IMR-90 (cell line): ENCODE measurements at regions not wholly inside any gene's neighbourhood (a gene's known extent, or its start where the extent isn't known, plus 50 kb on each side); places are given as distances from the start of the nearest gene placed in this dataset.

ENCODE experiments used
- ATAC-seq: fragments of 200-7000 bp; cut with Tn5 transposase; 2 replicates; pipeline ENCODE4 v1.9.1; 2020; ENCODE audit warnings: low read depth, mild to moderate bottlenecking, moderate library complexity
- BruUV-seq: library from RNA; stranded (reverse); fragments of 400-500 nt; replicated peaks from 2 replicates; lab custom pipeline; 2021; lab: Mats Ljungman, UMichigan
- CTCF ChIA-PET: fragments of 300-600 bp; formaldehyde crosslinking; extraction: SDS; loops from one replicate; lab custom pipeline; 2021; ENCODE audit warnings: antibody characterized with exemption; lab: Yijun Ruan, JAX
- POLR2A ChIA-PET: fragments of 300-600 bp; sonication (Branson Sonifier 250); formaldehyde crosslinking; loops from one replicate; lab custom pipeline; 2022; ENCODE audit warnings: antibody characterized with exemption; ENCODE audit not compliant: unreplicated experiment; lab: Charles Lee
- DNase-seq: peaks from one replicate; pipeline ENCODE4 v3.0.0; 2013
- H2AFZ ChIP-seq: replicated peaks from 2 replicates; pipeline ENCODE3; 2013; ENCODE audit warnings: low read length, mild to moderate bottlenecking; ENCODE audit not compliant: poor library complexity
- H2AK5ac ChIP-seq: 2 replicates; pipeline ENCODE4 v1.6.1; 2013; ENCODE audit warnings: low read depth, low read length, inconsistent platforms
- H2AK9ac ChIP-seq: replicated peaks from 2 replicates; pipeline ENCODE3; 2013; ENCODE audit warnings: mild to moderate bottlenecking, low read depth, low read length, moderate library complexity; ENCODE audit not compliant: poor library complexity
- H2BK120ac ChIP-seq: 2 replicates; pipeline ENCODE4 v1.6.1; 2013; ENCODE audit warnings: low read depth, low read length, inconsistent platforms
- H2BK15ac ChIP-seq: 3 replicates; pipeline ENCODE4 v1.6.1; 2013; ENCODE audit warnings: low read depth, low read length, inconsistent platforms
- H2BK20ac ChIP-seq: 2 replicates; pipeline ENCODE4 v1.6.1; 2013; ENCODE audit warnings: low read depth, mild to moderate bottlenecking, inconsistent platforms, low read length, moderate library complexity
- H2BK5ac ChIP-seq: 2 replicates; pipeline ENCODE4 v1.6.1; 2013; ENCODE audit warnings: mild to moderate bottlenecking, low read depth, low read length, inconsistent platforms; ENCODE audit not compliant: poor library complexity, severe bottlenecking
- H3K14ac ChIP-seq: replicated peaks from 2 replicates; pipeline ENCODE4 v1.6.1; 2013; ENCODE audit warnings: low read depth, low read length, inconsistent platforms
- H3K18ac ChIP-seq: 2 replicates; pipeline ENCODE4 v1.6.1; 2013; ENCODE audit warnings: low read depth, low read length, control low read depth
- H3K23ac ChIP-seq: 2 replicates; pipeline ENCODE4 v1.6.1; 2013; ENCODE audit warnings: low read depth, low read length, inconsistent platforms
- H3K27ac ChIP-seq: 2 replicates; pipeline ENCODE4 v1.5.1; 2013; ENCODE audit warnings: mild to moderate bottlenecking, control low read depth, low read length; ENCODE audit not compliant: insufficient read depth
- H3K27me3 ChIP-seq: 2 replicates; pipeline ENCODE4 v1.6.1; 2013; ENCODE audit warnings: low read length; ENCODE audit not compliant: control insufficient read depth, insufficient read depth
- H3K36me3 ChIP-seq: 2 replicates; pipeline ENCODE4 v1.6.1; 2013; ENCODE audit warnings: low read length, mixed read lengths; ENCODE audit not compliant: control insufficient read depth, insufficient read depth
- H3K4ac ChIP-seq: 2 replicates; pipeline ENCODE4 v1.6.1; 2013; ENCODE audit warnings: low read depth, low read length, inconsistent platforms
- H3K4me1 ChIP-seq: 2 replicates; pipeline ENCODE4 v1.6.1; 2013; ENCODE audit warnings: low read length, mixed read lengths; ENCODE audit not compliant: control insufficient read depth, insufficient read depth
- H3K4me2 ChIP-seq: 2 replicates; pipeline ENCODE4 v1.6.1; 2013; ENCODE audit warnings: low read depth, mild to moderate bottlenecking, control low read depth, low read length, moderate library complexity
- H3K4me3 ChIP-seq: 2 replicates; pipeline ENCODE4 v1.5.1; 2013; ENCODE audit warnings: low read depth, mild to moderate bottlenecking, control low read depth, low read length, moderate library complexity; ENCODE audit not compliant: insufficient read depth
- H3K56ac ChIP-seq: 2 replicates; pipeline ENCODE4 v1.6.1; 2013; ENCODE audit warnings: low read length, inconsistent platforms; ENCODE audit not compliant: insufficient read depth; ENCODE audit errors: extremely low read depth
- H3K79me1 ChIP-seq, 2 experiments: 2 replicates each; pipeline ENCODE4 v1.6.1; 2013; ENCODE audit warnings: low read length in 2 of 2, inconsistent platforms in 1 of 2, low read depth in 1 of 2
- H3K9ac ChIP-seq: 2 replicates; pipeline ENCODE4 v1.6.1; 2013; ENCODE audit warnings: low read depth, low read length, control low read depth
- H3K9me1 ChIP-seq: 2 replicates; pipeline ENCODE4 v1.6.1; 2013; ENCODE audit warnings: low read length, inconsistent platforms; ENCODE audit not compliant: insufficient read depth
- H3K9me3 ChIP-seq: 2 replicates; pipeline ENCODE4 v1.6.1; 2013; ENCODE audit warnings: low read length; ENCODE audit not compliant: control insufficient read depth, insufficient read depth
- H4K20me1 ChIP-seq: 2 replicates; pipeline ENCODE4 v1.6.1; 2013; ENCODE audit warnings: low read length, inconsistent platforms; ENCODE audit not compliant: insufficient read depth
- H4K5ac ChIP-seq: 2 replicates; pipeline ENCODE4 v1.6.1; 2013; ENCODE audit warnings: mild to moderate bottlenecking, low read depth, low read length, control low read depth
- H4K8ac ChIP-seq, 2 experiments: 2 replicates each; pipeline ENCODE4 v1.6.1; 2013; ENCODE audit warnings: low read depth in 2 of 2, low read length in 2 of 2, control low read depth in 1 of 2, inconsistent platforms in 1 of 2
- H4K91ac ChIP-seq: 2 replicates; pipeline ENCODE4 v1.6.1; 2013; ENCODE audit warnings: low read depth, low read length, inconsistent platforms; ENCODE audit not compliant: insufficient read depth
- BHLHE40 ChIP-seq: fragments of 150-350 bp; IDR thresholded peaks from 2 replicates; pipeline ENCODE4 v1.6.1; 2016; ENCODE audit warnings: mild to moderate bottlenecking, low read depth, low read length
- CEBPB ChIP-seq: IDR thresholded peaks from 2 replicates; pipeline ENCODE4 v1.6.1; 2012; ENCODE audit warnings: low read depth, low read length, improper control_type of control experiment
- FOS ChIP-seq: fragments of 150-350 bp; IDR thresholded peaks from 2 replicates; pipeline ENCODE4 v1.6.1; 2016; ENCODE audit warnings: low read depth, low read length
- MAFK ChIP-seq: IDR thresholded peaks from 2 replicates; pipeline ENCODE4 v1.6.1; 2012; ENCODE audit warnings: low read depth, low read length, improper control_type of control experiment
- MXI1 ChIP-seq: IDR thresholded peaks from 2 replicates; pipeline ENCODE4 v1.6.1; 2012; ENCODE audit warnings: low read depth, mild to moderate bottlenecking, low read length, moderate library complexity, borderline replicate concordance
- NFE2L2 ChIP-seq: fragments of 150-350 bp; IDR thresholded peaks from 2 replicates; pipeline ENCODE4 v1.6.1; 2016; ENCODE audit warnings: low read depth, mild to moderate bottlenecking, low read length
- RAD21 ChIP-seq: IDR thresholded peaks from 2 replicates; pipeline ENCODE4 v1.6.1; 2012; ENCODE audit warnings: low read length, improper control_type of control experiment
- RCOR1 ChIP-seq: IDR thresholded peaks from 2 replicates; pipeline ENCODE4 v1.6.1; 2012; ENCODE audit warnings: mild to moderate bottlenecking, low read length, improper control_type of control experiment; ENCODE audit not compliant: insufficient replicate concordance
- SMC3 ChIP-seq: fragments of 150-350 bp; IDR thresholded peaks from 2 replicates; pipeline ENCODE4 v1.6.1; 2016; ENCODE audit warnings: low read depth, mild to moderate bottlenecking, antibody characterized with exemption, low read length, moderate library complexity
- WGBS, 2 experiments: methylation state at CpG; one replicate each; pipeline versions ENCODE4 v1.1.5 to v1.1.7; 2013; ENCODE audit warnings: missing lambda C conversion rate in 2 of 2; ENCODE audit not compliant: insufficient read length in 1 of 2; ENCODE audit errors: extremely low coverage in 2 of 2; 5-methylcytosine and 5-hydroxymethylcytosine counted together
- dilution Hi-C: fragments of 300-500 bp; cut with HindIII; formaldehyde crosslinking; loops from one replicate; pipeline ENCODE4 v1.14.3; 2018; ENCODE audit warnings: low sequenced_read_pairs; ENCODE audit not compliant: unreplicated experiment
- in situ Hi-C: fragments of 300-500 bp; cut with MboI; formaldehyde crosslinking; loops from 3 replicates; pipeline ENCODE4 v1.14.3; 2019; ENCODE audit warnings: low sequenced_read_pairs, inconsistent platforms, mixed read lengths
- intact Hi-C: fragments of 100-400 bp; cut with micrococcal nuclease; formaldehyde crosslinking; loops from 2 replicates; pipeline ENCODE4 v1.10.0; 2022
- TF ChIP-seq, protein P1 (sequence below): fragments of 150-350 bp; IDR thresholded peaks from 2 replicates; pipeline ENCODE4 v1.6.1; 2016; ENCODE audit warnings: low read depth, mild to moderate bottlenecking, low read length, moderate library complexity, borderline replicate concordance
- TF ChIP-seq, protein P2 (sequence below): conservative IDR thresholded peaks from 2 replicates; pipeline ENCODE4 v1.5.1; 2012; ENCODE audit warnings: mild to moderate bottlenecking, low read depth, low read length, improper control_type of control experiment

DNA sequence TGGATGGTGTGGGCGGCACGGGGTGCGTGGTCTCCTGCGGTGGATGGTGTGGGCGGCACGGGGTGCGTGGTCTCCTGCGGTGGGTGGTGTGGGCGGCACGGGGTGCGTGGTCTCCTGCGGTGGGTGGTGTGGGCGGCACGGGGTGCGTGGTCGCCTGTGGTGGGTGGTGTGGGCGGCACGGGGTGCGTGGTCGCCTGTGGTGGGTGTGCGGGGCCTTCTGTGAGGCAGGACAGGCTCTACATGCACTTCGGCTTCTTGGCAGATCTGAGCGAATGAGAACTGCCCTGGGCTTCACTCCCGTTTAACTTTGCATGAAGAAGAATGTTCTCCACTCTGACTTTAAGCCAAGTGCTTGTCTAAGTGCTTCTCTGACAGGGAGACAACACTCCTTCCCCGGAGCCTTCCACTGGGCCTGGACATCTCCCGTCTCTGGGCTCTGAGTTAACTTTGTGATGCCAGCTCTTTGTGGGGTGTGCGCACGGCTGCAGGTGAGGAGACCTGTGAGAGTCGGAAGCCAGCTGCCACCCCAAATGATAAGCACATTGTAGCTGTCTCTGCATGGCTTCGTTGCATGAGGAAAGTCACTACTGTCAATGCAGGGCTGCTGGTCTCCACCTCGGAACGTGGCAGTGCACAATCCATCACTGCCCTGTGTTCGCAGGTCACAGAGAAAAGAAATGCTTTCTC lies 244.8 kb downstream of the DLL1 start:
- H3K4ac ChIP-seq, result no peak overlapping the region
- no peak overlapping the region for H2AK5ac ChIP-seq
- DNase-seq (no peak), ATAC-seq (no peak)
- H2AK9ac ChIP-seq, result no peak overlapping the region
- H3K4me3 ChIP-seq, result no peak overlapping the region
- in situ Hi-C loops, result no loop called here
- H4K91ac ChIP-seq, result no peak overlapping the region
- peaks cover 50% of the 10 kb centered on the region for H3K9me3 ChIP-seq
- H3K27ac ChIP-seq, result no peak overlapping the region
- no peak overlapping the region for H2BK15ac ChIP-seq
- H3K79me1 ChIP-seq, result no peaks in the 10 kb centered on the region
- H3K27me3 ChIP-seq, result no peaks in the 10 kb centered on the region
- H4K20me1 ChIP-seq, result no peaks in the 10 kb centered on the region
- intact Hi-C loops, result no loop called here
- WGBS, 2 experiments, result 38% methylated on average over 4 of the region's 33 CpGs; no CpG with 5 or more reads in 1 of the 2 experiments
- no peaks in the 10 kb centered on the region; the same call in 1 of the 2 replicates for H3K4me1 ChIP-seq
- no peak overlapping the region for H2AFZ ChIP-seq
- H3K9ac ChIP-seq, result no peak overlapping the region
- H3K14ac ChIP-seq, result no peak overlapping the region
- POLR2A ChIA-PET, result no interaction called here
- no peak overlapping the region for H3K23ac ChIP-seq
- TF ChIP-seq RAD21 (no peak), RCOR1 (no peak), MXI1 (no peak), SMC3 (no peak), BHLHE40 (no peak), NFE2L2 (no peak), CEBPB (no peak), FOS (no peak), MAFK (no peak)
- TF ChIP-seq, protein P1, sequence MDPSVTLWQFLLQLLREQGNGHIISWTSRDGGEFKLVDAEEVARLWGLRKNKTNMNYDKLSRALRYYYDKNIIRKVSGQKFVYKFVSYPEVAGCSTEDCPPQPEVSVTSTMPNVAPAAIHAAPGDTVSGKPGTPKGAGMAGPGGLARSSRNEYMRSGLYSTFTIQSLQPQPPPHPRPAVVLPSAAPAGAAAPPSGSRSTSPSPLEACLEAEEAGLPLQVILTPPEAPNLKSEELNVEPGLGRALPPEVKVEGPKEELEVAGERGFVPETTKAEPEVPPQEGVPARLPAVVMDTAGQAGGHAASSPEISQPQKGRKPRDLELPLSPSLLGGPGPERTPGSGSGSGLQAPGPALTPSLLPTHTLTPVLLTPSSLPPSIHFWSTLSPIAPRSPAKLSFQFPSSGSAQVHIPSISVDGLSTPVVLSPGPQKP, result no peak
- TF ChIP-seq, protein P2, sequence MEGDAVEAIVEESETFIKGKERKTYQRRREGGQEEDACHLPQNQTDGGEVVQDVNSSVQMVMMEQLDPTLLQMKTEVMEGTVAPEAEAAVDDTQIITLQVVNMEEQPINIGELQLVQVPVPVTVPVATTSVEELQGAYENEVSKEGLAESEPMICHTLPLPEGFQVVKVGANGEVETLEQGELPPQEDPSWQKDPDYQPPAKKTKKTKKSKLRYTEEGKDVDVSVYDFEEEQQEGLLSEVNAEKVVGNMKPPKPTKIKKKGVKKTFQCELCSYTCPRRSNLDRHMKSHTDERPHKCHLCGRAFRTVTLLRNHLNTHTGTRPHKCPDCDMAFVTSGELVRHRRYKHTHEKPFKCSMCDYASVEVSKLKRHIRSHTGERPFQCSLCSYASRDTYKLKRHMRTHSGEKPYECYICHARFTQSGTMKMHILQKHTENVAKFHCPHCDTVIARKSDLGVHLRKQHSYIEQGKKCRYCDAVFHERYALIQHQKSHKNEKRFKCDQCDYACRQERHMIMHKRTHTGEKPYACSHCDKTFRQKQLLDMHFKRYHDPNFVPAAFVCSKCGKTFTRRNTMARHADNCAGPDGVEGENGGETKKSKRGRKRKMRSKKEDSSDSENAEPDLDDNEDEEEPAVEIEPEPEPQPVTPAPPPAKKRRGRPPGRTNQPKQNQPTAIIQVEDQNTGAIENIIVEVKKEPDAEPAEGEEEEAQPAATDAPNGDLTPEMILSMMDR, result no peak
- H2BK20ac ChIP-seq, result no peak overlapping the region
- CTCF ChIA-PET, result no interaction called here
- no peak overlapping the region for H3K4me2 ChIP-seq
- H4K5ac ChIP-seq, result no peak overlapping the region
- H3K36me3 ChIP-seq, result no peaks in the 10 kb centered on the region
- no TSS peak for BruUV-seq
- no peak overlapping the region for H2BK5ac ChIP-seq
- no peak overlapping the region for H3K56ac ChIP-seq
- H3K9me1 ChIP-seq, result no peaks in the 10 kb centered on the region
- H2BK120ac ChIP-seq, result no peak overlapping the region
- no peak overlapping the region for H3K18ac ChIP-seq
- dilution Hi-C loops, result no loop called here
- no peak overlapping the region for H4K8ac ChIP-seq
